ENCODE measurements at regions not wholly inside any gene's neighbourhood (a gene's known extent, or its start where the extent isn't known, plus 50 kb on each side); places are given as distances from the start of the nearest gene placed in this dataset.
"Not testable (repeated sequence)": the region's sequence is repeated elsewhere in the genome, so short reads cannot be mapped to it uniquely, and the experiment has no call there.

- DNase-seq = no peak
These were observed 706.2 kb downstream of the GALC start for GRCh38 chr14:87286826-87287225.

GRCh38 chr14:87286191-87286590 lies 706.8 kb downstream of the GALC start:
- DNase-seq = no peak

GRCh38 chr14:87285506-87285905 lies 707.5 kb downstream of the GALC start:
- no peak for DNase-seq

GRCh38 chr14:87283547-87283946 lies 709.4 kb downstream of the GALC start:
- no peak for DNase-seq

- DNase-seq = no peak
These were observed 710.7 kb downstream of the GALC start for GRCh38 chr14:87282266-87282665.

GRCh38 chr14:87278415-87278814 lies 714.6 kb downstream of the GALC start:
- no peak for DNase-seq

- DNase-seq = no peak
These were observed 721.7 kb downstream of the GALC start for GRCh38 chr14:87271331-87271730.

GRCh38 chr14:87268997-87269396 lies 724.0 kb downstream of the GALC start:
- DNase-seq = no peak

GRCh38 chr14:87264796-87265195 lies 728.2 kb downstream of the GALC start:
- DNase-seq = no peak

GRCh38 chr14:87264272-87264785 lies 728.7 kb downstream of the GALC start:
- DNase-seq = no peak

- no peak for DNase-seq
These were observed 731.4 kb downstream of the GALC start for GRCh38 chr14:87261621-87262020.

GRCh38 chr14:87260460-87260859 lies 732.5 kb downstream of the GALC start:
- no peak for DNase-seq

- DNase-seq = no peak
These were observed 735.6 kb downstream of the GALC start for GRCh38 chr14:87257421-87257820.

GRCh38 chr14:87255058-87255457 lies 737.9 kb downstream of the GALC start:
- DNase-seq = no peak

GRCh38 chr14:87254331-87254874 lies 738.6 kb downstream of the GALC start:
- DNase-seq = no peak

- DNase-seq = not testable (repeated sequence)
These were observed 739.2 kb downstream of the GALC start for GRCh38 chr14:87253791-87254190.

GRCh38 chr14:87252103-87252502 lies 740.9 kb downstream of the GALC start:
- no peak for DNase-seq

- no peak for DNase-seq
These were observed 742.0 kb downstream of the GALC start for GRCh38 chr14:87251011-87251410.

- no peak for DNase-seq
These were observed 751.8 kb downstream of the GALC start for GRCh38 chr14:87241018-87241768.

- not testable (repeated sequence) for DNase-seq
These were observed 752.7 kb downstream of the GALC start for GRCh38 chr14:87240319-87240718.

- no peak for DNase-seq
These were observed 759.1 kb downstream of the GALC start for GRCh38 chr14:87233806-87234384.

GRCh38 chr14:87233266-87233665 lies 759.7 kb downstream of the GALC start:
- no peak for DNase-seq

GRCh38 chr14:87231336-87232026 lies 761.5 kb downstream of the GALC start:
- no peak for DNase-seq

- no peak for DNase-seq
These were observed 762.3 kb downstream of the GALC start for GRCh38 chr14:87230726-87231125.
